Erythroblast (primary cell): ENCODE measurements at regions not wholly inside any gene's neighbourhood (a gene's known extent, or its start where the extent isn't known, plus 50 kb on each side); places are given as distances from the start of the nearest gene placed in this dataset.

Source experiments
- GATA1 ChIP-seq: IDR thresholded peaks from 2 replicates; pipeline ENCODE4 v1.6.1; 2011; ENCODE audit warnings: low read depth, mild to moderate bottlenecking, control low read depth, low read length, moderate library complexity
- POLR2A ChIP-seq: IDR thresholded peaks from 2 replicates; pipeline ENCODE4 v1.6.1; 2011; ENCODE audit warnings: mild to moderate bottlenecking, low read length

DNA sequence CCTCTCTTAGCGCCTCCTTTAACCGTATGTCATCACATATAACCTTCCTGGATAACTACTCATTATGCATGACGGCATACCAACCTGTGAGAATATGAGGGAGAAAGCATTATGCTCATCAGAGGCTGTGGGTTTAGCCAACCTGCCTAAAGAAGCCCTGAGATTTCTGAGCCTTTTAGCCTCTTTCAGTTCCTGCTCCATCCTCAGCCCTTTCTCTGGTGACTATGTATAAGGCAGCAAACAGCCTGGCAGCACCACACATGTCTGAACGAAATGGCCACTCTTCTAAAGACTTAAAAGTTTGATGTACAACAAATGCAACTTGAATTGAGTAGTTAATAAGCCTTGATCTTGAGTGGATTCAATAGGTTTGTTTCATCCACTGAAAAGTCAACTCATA lies 64.8 kb upstream of the SOX5 start:
- TF ChIP-seq POLR2A (no peak), GATA1 (no peak)
